ENCODE measurements at regions not wholly inside any gene's neighbourhood (a gene's known extent, or its start where the extent isn't known, plus 50 kb on each side); places are given as distances from the start of the nearest gene placed in this dataset.

DNA sequence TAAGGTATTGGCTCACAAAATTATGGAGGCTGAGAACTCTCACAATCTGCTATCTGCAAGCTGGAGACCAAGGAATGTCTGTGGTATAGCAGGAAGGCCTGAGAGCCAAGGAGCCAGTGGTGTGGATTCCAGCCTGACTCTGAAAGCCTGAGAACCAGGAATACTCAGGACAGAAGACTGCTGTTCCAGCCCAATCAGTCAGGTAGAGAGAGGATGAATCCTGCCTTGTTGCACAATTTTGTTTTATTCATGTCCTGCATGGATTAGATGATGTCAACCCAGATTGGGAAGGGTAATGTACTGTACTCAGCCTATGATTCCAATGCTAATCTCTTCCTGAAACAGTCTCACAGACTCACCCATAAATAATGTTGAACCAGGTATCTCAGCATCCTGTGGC, 312.4 kb upstream of the KCNMB2 start:
- TF ChIP-seq, protein P1, sequence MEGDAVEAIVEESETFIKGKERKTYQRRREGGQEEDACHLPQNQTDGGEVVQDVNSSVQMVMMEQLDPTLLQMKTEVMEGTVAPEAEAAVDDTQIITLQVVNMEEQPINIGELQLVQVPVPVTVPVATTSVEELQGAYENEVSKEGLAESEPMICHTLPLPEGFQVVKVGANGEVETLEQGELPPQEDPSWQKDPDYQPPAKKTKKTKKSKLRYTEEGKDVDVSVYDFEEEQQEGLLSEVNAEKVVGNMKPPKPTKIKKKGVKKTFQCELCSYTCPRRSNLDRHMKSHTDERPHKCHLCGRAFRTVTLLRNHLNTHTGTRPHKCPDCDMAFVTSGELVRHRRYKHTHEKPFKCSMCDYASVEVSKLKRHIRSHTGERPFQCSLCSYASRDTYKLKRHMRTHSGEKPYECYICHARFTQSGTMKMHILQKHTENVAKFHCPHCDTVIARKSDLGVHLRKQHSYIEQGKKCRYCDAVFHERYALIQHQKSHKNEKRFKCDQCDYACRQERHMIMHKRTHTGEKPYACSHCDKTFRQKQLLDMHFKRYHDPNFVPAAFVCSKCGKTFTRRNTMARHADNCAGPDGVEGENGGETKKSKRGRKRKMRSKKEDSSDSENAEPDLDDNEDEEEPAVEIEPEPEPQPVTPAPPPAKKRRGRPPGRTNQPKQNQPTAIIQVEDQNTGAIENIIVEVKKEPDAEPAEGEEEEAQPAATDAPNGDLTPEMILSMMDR (conservative IDR thresholded peaks at IDR 0.05), result no peak
- TF ChIP-seq ZFX (IDR thresholded peaks at IDR 0.05), result no peak

Measured in C4-2B (cell line).